GM20000 (cell line): ENCODE measurements at regions not wholly inside any gene's neighbourhood (a gene's known extent, or its start where the extent isn't known, plus 50 kb on each side); places are given as distances from the start of the nearest gene placed in this dataset.
"Not testable (repeated sequence)": the region's sequence is repeated elsewhere in the genome, so short reads cannot be mapped to it uniquely, and the experiment has no call there.

Source experiments
- DNase-seq: peaks from one replicate; pipeline ENCODE4 v3.0.0; 2012; ENCODE audit warnings: low spot score
- TF ChIP-seq, protein P1 (sequence below): IDR thresholded peaks from 2 replicates; pipeline ENCODE4 v1.5.1; 2012; ENCODE audit warnings: mild to moderate bottlenecking, control low read depth; ENCODE audit errors: extremely low read depth, missing control alignments

DNA sequence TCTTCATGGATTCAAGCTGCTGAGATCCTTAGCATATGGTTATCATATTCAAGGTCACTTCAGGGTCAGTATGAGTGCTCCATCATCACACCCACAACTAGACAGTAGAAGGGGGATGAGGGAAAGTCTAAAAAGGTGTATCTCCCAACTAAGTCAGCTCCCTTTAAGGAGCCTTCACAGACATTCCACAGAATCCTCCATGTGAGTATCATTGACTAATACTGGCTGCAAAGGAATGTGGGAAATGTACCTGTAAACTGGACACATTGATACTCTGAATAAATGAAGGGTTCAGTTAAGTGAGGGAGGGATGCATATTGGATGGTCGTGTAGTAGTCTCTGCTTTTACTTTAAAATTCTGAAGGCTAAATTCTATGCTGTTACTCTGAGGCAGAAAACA, 330.7 kb downstream of the LRRC70 start:
- DNase-seq, result no peak
- TF ChIP-seq, protein P1, sequence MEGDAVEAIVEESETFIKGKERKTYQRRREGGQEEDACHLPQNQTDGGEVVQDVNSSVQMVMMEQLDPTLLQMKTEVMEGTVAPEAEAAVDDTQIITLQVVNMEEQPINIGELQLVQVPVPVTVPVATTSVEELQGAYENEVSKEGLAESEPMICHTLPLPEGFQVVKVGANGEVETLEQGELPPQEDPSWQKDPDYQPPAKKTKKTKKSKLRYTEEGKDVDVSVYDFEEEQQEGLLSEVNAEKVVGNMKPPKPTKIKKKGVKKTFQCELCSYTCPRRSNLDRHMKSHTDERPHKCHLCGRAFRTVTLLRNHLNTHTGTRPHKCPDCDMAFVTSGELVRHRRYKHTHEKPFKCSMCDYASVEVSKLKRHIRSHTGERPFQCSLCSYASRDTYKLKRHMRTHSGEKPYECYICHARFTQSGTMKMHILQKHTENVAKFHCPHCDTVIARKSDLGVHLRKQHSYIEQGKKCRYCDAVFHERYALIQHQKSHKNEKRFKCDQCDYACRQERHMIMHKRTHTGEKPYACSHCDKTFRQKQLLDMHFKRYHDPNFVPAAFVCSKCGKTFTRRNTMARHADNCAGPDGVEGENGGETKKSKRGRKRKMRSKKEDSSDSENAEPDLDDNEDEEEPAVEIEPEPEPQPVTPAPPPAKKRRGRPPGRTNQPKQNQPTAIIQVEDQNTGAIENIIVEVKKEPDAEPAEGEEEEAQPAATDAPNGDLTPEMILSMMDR, result no peak

DNA sequence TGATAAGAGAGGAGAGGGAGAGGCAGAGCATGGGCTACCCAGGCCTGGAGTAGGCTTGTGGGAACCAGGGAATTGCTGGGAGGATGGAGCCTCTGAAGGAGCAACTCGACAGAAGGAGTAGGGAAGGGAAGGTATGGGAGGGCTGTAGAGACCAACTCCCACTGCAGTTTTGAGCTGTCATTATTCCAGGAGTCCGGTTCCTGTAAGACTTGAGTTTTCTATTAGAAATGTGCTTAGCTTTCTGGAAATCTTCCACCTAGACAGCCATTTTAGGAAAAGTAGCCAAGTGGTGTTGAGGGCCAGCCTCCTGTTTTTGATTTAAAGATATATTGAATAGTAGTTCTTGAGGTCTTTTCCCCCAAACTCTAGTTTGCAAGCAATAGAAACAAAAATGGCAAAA, 323.5 kb downstream of the LRRC70 start:
- no peak for DNase-seq
- TF ChIP-seq, protein P1, result no peak

DNA sequence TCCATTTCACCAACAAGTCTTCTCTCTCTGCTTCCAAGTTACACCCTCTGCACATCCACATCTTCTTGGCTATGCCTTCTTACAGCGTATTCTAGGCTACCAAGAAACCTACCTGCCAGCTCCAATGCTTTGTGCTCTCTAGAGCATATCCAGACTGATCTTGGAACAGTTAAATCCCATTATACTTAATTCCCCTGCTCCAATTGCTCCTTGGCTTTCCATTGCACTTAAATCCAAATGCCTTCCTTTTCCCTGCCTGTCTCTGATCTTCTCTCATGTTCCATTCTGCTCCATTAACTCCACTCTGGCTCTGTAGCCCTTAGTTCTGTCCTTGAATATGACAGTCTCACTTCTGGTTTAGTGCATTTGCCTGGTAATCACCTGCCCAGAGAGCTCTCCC, 322.4 kb downstream of the LRRC70 start:
- TF ChIP-seq, protein P1, result no peak
- DNase-seq, result no peak

DNA sequence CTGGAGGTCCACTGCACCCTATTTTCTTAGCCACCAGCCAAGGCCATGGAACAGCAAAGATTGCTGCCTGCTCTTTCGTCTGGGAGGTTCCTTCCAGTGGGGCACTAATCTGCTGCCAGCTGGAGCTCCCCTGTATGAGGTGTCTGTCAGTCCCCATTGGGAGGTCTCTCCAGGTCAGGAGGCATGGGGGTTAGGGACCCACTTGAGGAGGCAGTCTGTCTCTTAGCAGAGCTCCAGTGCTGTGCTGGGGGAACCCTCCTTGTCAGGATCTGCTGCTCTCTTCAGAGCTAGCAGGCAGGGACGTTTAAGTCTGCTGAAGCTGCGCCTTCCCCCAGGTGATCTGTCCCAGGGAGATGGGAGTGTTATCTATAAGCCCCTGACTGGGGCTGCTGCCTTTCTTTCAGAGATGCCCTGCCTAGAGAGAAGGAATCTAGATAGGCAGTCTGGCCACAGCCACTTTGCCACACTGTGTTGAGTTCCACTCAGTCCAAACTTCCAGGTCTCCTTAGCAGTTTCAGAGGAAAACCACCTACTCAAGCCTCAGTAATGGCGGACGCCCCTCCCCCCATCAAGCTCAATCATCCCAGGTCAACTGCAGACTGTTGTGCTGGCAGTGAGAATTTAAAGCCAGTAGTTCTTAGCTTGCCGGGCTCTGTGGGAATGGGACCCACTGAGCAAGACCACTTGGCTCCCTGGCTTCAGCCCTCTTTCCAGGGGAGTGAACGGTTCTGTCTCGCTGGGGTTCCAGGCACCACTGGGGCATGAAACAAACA, 317.7 kb downstream of the LRRC70 start:
- TF ChIP-seq, protein P1, result no peak
- no peak for DNase-seq

DNA sequence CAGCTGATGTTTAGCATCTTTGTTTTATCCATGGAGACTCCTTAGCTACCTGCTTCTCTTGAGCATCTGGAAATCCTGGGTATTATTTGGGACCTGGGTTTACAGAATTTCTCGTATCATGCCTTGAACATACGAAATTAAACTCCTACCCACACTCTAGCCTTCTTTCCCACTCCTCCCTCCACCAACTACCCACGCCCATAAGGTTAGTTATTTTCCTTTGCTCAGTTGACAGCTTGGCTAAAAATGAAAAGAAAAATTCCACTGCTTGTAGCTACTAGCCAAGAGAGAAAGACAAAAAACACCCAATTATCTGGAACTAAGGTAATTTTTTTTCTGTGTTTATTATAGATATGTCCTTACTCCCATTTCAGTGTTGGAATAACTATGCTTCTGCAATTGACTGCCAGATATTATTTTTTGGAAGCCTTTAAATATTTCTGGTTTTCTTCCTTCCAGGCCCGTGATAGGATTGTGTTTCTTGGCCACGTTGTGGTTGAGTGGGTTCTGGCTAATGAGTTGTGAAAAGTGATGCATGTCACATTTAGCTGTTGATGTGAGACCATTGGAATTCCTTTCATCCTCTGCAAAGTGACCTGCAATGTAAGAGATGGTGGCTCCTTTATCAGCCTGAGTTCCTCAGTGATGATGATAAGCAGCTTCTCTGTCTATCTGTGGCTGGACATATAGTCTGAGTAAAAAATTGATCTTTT, 308.1 kb downstream of the LRRC70 start:
- TF ChIP-seq, protein P1, result no peak
- no peak for DNase-seq

DNA sequence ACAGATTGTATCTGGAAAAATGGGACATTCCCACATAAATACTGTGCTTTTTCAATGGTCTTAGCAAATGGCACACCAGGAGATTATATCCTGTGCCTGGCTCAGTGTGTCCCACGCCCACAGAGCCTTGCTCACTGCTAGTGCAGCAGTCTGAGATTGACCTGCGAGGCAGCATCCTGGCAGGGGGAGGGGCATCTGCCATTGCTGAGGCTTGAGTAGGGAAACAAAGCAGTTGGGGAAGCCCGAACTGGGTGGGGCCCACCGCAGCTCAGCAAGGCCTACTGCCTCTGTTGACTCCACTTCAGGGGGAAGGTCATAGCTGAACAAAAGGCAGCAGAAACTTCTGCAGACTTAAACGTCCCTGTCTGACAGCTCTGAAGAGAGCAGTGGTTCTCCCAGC, 258.7 kb downstream of the LRRC70 start:
- not testable (repeated sequence) for DNase-seq

DNA sequence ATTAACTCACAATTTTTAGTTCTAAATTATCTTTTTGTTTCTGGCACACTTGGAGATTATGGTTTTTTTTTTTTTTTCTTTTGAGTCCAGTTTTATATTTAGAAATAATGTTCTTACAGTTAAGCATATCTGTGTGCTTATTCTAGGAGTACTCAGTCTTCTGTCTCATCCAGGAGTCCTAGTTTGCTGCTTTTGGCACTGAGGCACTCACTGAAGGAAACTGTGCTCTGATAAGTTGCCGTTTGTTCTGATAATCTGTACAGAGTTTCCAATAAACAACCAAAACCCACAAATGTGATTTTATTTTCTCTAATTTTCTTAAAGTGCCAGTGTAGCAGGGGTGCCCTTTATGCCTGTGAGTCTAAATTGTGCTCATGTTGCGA, 251.0 kb downstream of the LRRC70 start:
- DNase-seq, result no peak
- TF ChIP-seq, protein P1, result no peak
